Caki2 (cell line): ENCODE measurements at regions not wholly inside any gene's neighbourhood (a gene's known extent, or its start where the extent isn't known, plus 50 kb on each side); places are given as distances from the start of the nearest gene placed in this dataset.

Experiments used
- DNase-seq: peaks from one replicate; pipeline ENCODE4 v3.0.0-alpha.2; 2015; ENCODE audit warnings: low read depth
- in situ Hi-C: cut with HindIII; loops from 2 replicates; pipeline ENCODE4 v1.10.0; 2016; ENCODE audit warnings: low sequenced_read_pairs, low pct_unique_long_range_greater_than_20kb, mixed read lengths

DNA sequence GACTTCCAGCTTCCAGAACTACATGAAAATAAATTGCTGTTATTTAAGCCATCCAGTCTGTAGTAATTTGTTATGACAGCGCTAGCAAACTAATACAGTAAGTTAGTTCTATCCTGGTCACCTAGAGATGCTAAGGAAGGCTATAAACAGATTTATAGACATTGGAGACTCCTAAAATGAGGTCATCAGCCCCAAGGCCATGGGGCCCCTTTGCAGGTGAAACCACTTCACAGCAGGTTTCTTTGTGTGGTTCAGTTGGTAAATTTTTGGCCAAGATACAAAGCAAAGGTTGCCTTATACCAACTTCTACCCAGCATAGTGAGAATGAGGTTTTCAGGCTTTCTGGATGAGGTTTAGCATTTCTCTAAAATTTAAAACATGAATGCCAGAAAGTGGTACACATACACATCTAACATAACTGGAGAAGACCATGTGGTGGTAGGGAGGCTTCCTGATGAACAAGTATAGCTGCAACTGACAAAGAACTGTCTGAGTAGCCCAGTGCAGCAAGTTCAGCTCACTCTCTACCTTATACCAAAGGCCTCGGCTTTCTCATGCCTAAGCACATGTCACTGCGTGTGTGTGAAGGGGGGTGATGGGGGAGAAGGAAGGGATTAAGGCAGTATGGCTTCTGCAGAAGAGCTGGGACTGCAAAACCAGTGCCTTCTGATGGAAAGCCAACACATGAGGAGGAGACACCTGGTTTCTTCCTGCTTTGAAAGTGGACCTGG, 264.6 kb upstream of the TAS2R1 start:
- in situ Hi-C loops, result no loop called here
- no peak for DNase-seq

DNA sequence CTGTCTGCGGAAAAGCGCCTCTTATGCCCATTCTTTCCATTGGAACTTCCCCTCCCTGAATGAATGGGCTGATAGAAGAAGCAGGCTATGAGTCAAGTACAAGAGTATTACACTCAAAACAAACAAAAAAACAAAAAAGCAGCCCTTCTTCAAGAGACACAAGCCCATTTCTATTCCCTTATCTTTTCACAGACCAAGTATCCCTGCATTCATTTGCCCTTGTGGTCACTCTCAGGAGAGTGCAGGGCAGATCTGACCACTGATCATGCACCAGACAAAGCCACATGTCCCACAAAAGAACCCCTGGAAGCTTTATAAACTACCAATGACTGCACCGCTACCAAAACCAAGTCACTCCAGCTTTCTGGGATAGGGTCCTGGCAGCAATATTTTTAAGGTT, 262.5 kb upstream of the TAS2R1 start:
- in situ Hi-C loops, result no loop called here
- DNase-seq, result no peak

DNA sequence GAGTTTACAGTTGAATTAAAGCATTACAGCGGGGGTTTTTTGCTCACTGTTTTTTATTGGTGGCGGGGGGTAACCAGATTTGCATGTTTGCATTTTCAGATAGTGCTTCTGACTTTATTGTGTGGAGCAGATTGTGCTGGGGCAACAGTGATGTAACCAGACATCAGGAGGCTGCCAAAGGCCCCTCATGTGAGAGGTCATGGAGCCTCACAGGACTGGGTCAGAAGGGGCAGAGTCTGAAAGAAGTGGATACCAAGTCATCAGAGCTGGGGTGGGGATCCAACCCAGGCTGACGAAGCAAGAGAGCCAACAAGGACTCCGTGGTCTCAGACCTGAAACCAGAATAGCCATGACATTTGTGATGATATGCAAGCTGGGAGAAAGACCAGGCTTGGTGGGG, 259.4 kb upstream of the TAS2R1 start:
- no peak for DNase-seq
- in situ Hi-C loops, result no loop called here

DNA sequence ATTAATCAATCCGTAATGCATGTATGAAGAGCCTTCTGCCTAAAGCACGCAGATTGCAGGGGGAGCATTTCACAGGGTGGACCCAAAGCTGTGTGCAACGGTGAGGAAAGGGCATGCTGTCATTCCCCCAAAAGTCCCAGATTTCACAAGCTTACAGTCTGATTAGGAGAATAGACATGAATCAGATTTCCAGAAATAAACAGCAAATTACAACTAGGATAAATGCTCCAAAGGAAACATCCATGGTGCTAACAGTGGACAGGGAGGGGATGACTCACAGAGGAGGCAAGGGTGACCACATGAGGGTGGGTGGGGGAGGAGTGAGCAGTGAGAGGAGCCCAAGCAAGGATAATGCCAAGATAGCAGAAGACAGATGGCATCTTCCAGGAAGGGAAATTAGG, 258.4 kb upstream of the TAS2R1 start:
- in situ Hi-C loops, result no loop called here
- DNase-seq, result peak; percentile 48

DNA sequence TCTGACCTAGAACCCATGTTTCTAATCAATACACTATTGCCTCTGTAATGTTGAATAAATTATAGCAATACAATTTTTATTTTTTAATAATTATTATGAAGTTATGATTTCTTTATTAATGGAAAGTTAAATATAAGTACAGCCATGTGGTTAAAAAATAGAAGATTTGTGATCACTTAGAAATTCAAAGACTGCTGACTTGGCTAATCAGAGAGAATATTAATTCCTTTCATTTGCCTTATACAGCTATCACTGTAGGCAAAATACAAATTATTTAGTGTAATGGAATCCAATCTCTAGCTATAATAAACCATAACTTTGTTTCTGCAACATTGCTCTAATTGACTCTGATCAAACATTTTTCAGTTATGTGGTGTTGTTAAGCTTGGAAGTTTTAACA, 255.0 kb upstream of the TAS2R1 start:
- in situ Hi-C loops, result no loop called here
- no peak for DNase-seq

DNA sequence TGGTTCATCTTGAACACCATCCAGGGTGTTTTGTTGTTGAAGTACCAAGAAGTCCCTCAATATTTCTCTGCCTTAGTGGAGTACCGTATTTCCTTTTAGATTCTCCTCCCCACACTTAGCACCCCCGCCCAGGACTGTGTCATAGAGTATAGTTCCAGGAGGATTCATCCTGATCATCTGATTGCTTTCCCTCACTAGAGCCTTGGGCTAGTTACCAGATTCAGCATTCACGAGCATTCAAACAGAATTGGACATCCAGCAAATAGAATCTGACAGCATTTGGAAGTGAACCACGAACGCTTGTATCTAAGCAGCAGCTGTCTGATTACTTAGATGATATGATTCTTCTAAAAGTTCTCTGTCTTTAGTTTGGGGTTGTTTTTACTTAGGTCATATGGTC, 248.1 kb upstream of the TAS2R1 start:
- no peak for DNase-seq
- in situ Hi-C loops, result no loop called here

DNA sequence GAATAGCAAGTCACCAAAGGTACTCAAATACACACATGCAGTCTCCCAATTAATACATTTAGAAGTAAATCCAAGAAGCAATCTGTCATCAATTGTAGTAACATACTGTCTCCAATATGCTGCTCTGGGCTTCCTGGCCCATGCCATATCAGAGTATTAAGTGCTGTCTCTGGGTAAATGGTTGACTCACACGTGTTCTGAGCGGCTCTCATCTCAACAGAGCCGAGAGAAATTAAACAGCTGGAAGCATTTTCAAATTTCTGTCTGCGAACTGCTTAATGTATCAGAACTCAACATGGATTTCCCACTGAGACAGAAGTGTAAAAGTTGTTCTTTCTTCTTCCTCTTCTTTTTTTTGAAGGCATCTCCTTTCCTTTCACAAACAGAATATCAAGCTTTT, 247.3 kb upstream of the TAS2R1 start:
- in situ Hi-C loops, result no loop called here

DNA sequence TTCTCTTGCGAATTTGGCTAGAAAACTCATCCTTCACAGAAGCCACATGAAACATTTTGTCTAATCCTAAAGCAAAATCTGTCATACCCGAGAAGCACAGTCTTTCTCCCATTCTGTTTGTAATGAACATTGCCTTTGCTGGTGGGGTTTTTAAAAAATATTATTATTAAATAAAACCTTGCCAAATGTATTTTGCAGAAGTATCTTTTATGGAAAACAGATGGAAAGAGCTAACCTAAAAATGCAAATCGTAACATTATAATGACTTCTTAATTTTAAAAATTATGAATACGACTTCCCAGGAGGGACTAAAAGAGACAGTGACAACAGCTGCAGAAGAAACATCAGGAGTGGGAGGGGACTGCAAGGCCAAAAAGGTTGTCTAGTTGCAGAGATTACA, 246.3 kb upstream of the TAS2R1 start:
- DNase-seq, result no peak
- in situ Hi-C loops, result no loop called here

More for the DNA sequence above, 247.3 kb upstream of the TAS2R1 start:
- no peak for DNase-seq

DNA sequence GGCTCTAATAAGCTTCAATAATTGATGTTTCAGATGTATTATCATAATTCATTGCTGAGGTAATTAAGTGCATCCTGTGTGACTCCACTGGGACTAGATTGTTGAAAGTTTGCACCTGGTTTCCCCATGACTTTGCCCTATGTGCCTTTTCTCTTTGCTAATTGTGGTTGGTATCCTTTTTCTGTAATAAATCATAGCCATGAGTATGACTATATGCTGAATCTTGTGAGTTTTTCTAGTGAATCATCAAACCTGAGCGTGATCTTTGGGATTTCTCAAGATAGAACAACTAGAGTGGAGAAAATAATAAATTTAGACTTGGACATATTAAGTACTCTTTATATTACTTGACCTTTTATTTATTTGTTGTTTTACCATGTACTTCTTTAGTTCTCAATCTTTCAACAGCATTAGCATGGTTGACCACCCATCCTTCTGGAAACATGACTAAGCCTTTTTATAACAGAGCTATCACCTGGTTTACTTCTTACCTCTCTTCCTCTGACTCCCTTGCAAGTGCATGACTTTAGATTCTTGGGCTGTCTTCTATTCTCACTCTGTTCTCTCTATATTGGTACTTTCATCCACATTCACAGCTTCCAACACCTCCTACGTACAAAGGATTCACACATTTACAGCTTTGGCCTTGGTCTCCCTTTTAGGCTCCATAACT, 239.6 kb upstream of the TAS2R1 start:
- peak; percentile 73 for DNase-seq

DNA sequence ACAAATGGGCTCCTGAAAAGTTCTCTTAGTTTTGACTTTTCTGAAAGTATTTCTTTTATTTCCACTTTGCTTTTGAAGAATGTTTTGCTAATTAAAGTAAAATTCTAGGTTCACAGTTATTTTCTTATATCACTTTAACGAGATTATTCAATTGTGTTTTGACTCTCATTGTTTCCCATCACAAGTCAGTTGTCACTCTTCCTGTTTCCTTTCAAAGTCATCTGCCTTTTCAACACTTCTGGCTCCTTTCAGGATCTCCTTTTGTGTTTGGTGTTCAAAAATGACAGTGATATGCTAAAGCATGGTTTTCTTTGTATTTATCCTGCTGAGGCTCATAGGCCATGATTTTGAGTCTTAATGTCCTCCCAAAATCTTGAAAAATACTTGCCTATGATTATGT, 235.4 kb upstream of the TAS2R1 start:
- in situ Hi-C loops, result no loop called here

More for the DNA sequence above, 239.6 kb upstream of the TAS2R1 start:
- in situ Hi-C loops, result no loop called here

DNA sequence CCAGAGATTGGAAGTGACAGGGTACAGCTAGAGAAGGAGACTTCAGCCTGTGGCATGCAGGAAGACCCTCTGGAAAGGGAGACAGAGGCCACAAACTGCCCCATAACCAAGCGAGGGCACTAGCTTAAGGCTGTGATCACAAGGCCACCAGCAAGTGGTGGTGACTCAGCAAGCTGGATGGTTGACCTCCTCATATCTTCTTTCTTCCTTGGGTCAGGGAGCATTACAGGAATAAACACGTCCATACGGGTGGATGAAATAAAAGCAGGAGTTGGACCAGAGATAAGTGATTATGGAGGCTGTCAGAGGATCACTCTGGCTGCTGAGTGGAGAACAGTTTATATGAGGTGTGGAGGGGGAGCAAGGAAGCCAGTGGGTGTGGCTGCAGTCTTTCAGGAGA, 234.6 kb upstream of the TAS2R1 start:
- peak; percentile 32 for DNase-seq
- in situ Hi-C loops, result no loop called here

More for the DNA sequence above, 235.4 kb upstream of the TAS2R1 start:
- peak; percentile 14 for DNase-seq

DNA sequence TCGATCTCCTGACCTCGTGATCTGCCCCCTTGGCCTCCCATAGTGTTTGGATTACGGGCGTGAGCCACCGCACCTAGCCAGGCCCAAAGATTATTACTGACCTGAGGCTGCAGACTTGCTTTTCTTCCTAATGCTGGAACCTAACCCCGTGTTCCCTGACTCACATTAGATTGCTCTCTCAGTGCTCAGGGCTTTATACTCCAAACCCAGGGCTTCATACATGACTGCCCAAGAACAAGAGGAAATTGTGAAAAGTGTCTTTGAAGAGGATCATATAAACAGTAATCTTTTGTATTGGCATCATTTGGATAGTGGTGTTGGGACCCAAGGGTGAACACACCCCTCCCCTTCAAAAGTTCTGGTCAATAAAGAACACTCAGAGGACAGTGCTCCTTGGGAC, 233.3 kb upstream of the TAS2R1 start:
- DNase-seq, result peak; percentile 16
- in situ Hi-C loops, result no loop called here

DNA sequence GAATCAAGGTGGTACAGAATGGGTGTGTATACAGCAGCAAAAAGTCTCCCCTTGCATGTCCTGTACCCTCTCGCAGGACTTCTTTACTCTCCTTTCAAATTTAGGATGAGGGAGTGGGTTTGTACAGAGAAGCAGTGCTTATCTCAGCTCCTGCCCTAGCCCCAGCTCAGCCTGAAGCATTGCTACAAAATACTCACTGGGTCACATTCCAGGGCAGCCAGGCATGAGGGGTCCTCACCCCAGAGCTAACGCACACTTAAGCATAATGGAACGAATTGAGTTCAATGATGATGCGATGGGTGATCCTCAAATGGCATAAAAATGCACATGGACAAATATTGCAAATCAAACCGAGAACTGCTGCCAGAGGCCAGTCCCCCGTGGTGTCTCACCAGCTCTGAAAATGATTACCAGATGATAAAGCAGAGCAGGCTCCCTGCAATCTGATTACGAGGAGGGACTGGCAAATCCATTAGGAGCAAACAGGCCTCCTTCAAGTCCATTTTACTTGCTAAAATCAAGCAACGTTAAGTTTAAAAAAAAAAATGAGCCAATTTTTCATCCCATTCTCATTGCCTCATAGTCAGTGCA, 231.6 kb upstream of the TAS2R1 start:
- in situ Hi-C loops, result no loop called here
- DNase-seq, result no peak

DNA sequence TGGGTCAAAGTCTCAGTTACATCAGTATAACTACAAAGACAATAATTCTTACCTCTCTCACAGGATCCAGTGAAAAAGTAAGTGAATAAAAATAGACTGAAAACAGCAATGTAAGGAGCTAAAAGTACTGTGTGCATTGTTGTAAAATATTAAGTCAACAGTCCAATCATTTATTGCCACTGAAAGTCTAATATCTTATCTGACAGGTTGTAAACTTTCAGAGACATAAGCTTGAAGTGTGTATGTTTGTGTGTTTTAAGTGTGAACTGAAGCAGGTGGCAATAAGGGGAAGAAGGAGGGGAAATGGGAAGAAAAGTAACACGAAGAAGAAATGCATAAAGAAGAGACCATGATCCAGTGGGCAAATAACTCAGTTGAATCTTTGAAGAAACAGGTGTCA, 229.7 kb upstream of the TAS2R1 start:
- in situ Hi-C loops, result no loop called here
- no peak for DNase-seq

DNA sequence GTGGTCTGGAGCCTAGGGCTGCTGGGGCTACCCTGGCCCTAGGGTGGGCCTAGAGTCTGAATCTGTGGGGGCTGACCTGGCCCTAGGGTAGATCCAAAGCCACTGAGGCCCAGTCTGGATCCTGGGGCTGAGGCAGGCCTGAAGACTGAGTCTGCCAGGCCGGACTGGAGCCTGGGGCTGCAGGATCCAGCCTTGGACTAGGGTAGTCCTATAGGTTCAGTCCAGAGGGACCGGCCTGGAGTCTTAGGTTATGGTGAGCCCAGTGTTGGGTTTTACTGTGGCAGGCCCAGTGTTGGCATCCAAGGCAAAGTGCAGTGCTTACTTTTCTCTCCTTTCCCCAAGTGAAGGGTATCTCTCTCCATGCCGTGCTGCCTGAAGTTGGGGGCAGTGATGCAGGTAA, 227.9 kb upstream of the TAS2R1 start:
- DNase-seq, result no peak
- in situ Hi-C loops, result no loop called here

DNA sequence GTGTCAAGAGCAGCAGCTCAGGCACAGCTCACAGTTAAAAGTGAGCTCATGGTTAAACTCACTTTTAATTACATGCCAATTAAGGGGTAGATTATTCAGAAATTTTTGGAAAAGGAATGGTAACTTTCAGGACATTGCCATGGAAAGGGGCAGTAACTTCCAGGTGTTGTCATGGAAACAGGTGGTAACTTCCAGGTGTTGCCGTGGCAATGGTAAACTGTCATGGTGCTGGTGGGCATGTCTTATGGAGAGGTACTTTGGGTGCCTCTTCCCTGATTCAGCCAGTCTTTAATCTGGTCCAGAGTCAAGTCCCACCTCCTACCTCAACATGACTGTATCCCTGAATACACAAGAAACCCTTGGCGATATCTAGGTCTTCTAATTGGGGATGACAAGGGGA, 223.2 kb upstream of the TAS2R1 start:
- in situ Hi-C loops, result no loop called here
- DNase-seq, result no peak

DNA sequence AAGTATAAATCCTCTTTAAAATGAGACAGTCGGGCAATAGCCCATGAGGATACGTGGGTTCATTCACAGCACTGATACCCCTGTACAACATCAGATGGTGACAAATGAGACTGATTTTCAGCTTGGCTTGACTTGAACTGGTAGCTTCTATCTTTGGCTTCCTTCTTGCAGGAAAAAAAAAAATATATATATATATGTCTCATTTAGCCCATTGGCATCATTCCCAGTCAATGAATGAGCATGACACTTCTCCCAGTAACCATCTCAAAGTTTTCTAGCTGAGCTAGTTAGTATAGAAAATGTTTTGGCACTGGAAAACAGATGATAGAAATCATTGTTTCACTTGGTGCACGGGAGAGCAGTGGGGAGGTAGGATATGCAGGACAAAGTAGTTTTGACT, 222.5 kb upstream of the TAS2R1 start:
- in situ Hi-C loops, result no loop called here
- no peak for DNase-seq

DNA sequence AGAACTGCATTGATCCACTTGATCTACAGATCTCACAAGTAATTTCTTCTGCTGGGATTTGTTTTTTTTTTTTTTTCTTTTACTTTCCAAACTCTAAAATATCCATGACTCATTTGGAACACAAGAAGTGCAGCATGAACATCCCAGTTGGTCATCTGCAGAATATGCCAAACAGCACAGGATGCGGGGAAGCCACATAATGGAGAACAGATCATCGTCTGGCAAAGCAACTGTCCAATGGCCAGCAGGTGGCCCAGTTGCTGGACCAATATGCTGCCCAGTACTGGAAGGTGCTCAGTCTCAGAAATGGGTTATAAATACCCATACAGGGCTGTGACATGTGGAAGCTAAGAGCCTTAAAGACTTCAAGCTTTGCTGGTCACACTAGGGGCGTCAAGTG, 221.3 kb upstream of the TAS2R1 start:
- in situ Hi-C loops, result no loop called here

DNA sequence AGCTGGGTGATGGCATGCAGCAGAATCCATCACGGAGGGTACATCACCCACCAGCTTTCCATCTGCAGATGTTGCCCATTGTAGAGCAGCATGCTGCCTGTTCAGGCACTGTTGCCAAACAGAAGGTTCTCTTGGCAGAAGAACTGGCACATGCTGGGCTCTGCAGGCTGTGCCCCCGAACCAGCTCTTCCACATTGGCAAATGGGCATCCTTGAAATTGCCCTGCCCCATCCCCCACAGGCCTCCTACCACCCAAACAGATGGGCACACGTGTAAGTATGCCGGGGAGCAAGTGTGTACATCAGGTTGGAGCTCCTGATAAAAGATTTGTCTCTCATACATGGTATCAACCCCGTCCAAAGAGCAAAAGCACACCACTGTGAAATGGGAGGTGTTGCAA, 220.3 kb upstream of the TAS2R1 start:
- DNase-seq, result no peak
- in situ Hi-C loops, result no loop called here

More for the DNA sequence above, 221.3 kb upstream of the TAS2R1 start:
- DNase-seq, result no peak

DNA sequence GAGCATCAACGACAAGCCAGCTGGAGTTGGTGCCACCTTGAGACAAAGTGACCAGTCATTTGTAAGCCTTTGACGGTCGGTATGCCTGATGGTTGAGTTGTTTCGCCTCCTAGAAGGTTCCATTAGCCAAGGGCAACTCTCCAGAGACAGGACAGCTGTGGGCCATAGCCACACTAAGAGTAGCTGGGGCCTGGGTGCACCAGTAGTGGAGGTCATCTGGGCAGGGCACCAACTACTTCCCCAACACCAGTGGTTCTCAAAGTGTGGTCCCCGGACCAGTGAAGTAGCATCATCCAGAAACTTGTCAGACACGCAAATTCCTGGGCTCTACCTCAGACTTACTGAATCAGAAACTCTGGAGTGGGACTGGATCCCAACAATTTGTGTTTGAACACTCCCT, 217.5 kb upstream of the TAS2R1 start:
- DNase-seq, result no peak
- in situ Hi-C loops, result no loop called here
